Activated CD4-positive, alpha-beta T cell treated with anti-CD3 and anti-CD28 coated beads, Interleukin-2, amount 50 U/mL, for 48 hours (primary cell): ENCODE measurements at regions not wholly inside any gene's neighbourhood (a gene's known extent, or its start where the extent isn't known, plus 50 kb on each side); places are given as distances from the start of the nearest gene placed in this dataset.
"Not testable (repeated sequence)": the region's sequence is repeated elsewhere in the genome, so short reads cannot be mapped to it uniquely, and the experiment has no call there.

Experiments
- DNase-seq, 2 experiments: peaks; one replicate each; pipeline ENCODE4 v3.0.0-alpha.2; 2020

- DNase-seq = no peak
Observed at GRCh38 chr4:81700189-81700588, 228.5 kb upstream of the RASGEF1B start.

- no peak for DNase-seq
Observed at GRCh38 chr4:81698538-81699296, 227.0 kb upstream of the RASGEF1B start.

- no peak for DNase-seq
Observed at GRCh38 chr4:81694176-81694913, 222.6 kb upstream of the RASGEF1B start.

GRCh38 chr4:81690871-81691270, 219.2 kb upstream of the RASGEF1B start:
- no peak for DNase-seq

GRCh38 chr4:81688085-81688484, 216.4 kb upstream of the RASGEF1B start:
- no peak for DNase-seq

GRCh38 chr4:81687471-81687870, 215.8 kb upstream of the RASGEF1B start:
- no peak for DNase-seq

- DNase-seq = no peak
Observed at GRCh38 chr4:81685104-81685503, 213.4 kb upstream of the RASGEF1B start.

GRCh38 chr4:81684352-81684751, 212.6 kb upstream of the RASGEF1B start:
- no peak for DNase-seq

GRCh38 chr4:81682492-81682891, 210.8 kb upstream of the RASGEF1B start:
- no peak for DNase-seq

- no peak for DNase-seq
Observed at GRCh38 chr4:81679315-81679714, 207.6 kb upstream of the RASGEF1B start.

GRCh38 chr4:81678801-81679200, 207.1 kb upstream of the RASGEF1B start:
- DNase-seq = no peak

GRCh38 chr4:81676537-81676936, 204.8 kb upstream of the RASGEF1B start:
- no peak for DNase-seq

- no peak for DNase-seq
Observed at GRCh38 chr4:81675791-81676393, 204.2 kb upstream of the RASGEF1B start.

- DNase-seq = no peak
Observed at GRCh38 chr4:81673961-81674360, 202.3 kb upstream of the RASGEF1B start.

- DNase-seq = not testable (repeated sequence)
Observed at GRCh38 chr4:81668328-81668727, 196.6 kb upstream of the RASGEF1B start.

GRCh38 chr4:81667539-81667938, 195.8 kb upstream of the RASGEF1B start:
- DNase-seq = no peak

GRCh38 chr4:81666491-81666890, 194.8 kb upstream of the RASGEF1B start:
- DNase-seq = no peak

- no peak for DNase-seq
Observed at GRCh38 chr4:81665649-81666048, 193.9 kb upstream of the RASGEF1B start.

GRCh38 chr4:81665045-81665444, 193.3 kb upstream of the RASGEF1B start:
- DNase-seq = no peak

GRCh38 chr4:81664079-81664478, 192.4 kb upstream of the RASGEF1B start:
- no peak for DNase-seq

GRCh38 chr4:81663368-81663767, 191.7 kb upstream of the RASGEF1B start:
- no peak for DNase-seq

GRCh38 chr4:81659051-81659450, 187.3 kb upstream of the RASGEF1B start:
- no peak for DNase-seq

GRCh38 chr4:81652069-81652478, 180.4 kb upstream of the RASGEF1B start:
- DNase-seq = peak; percentile 21 to 43
